HepG2 (cell line): ENCODE measurements at regions not wholly inside any gene's neighbourhood (a gene's known extent, or its start where the extent isn't known, plus 50 kb on each side); places are given as distances from the start of the nearest gene placed in this dataset.

Experiments used
- ATAC-seq: fragments of 200-7000 bp; cut with Tn5 transposase; 3 replicates; pipeline ENCODE4 v1.9.1; 2020; ENCODE audit warnings: mild to moderate bottlenecking, moderate library complexity
- BruUV-seq: library from RNA; stranded (reverse); fragments of 400-500 nt; replicated peaks from 2 replicates; lab custom pipeline; 2021; lab: Mats Ljungman, UMichigan
- CTCF ChIA-PET: fragments of 300-600 bp; formaldehyde crosslinking; extraction: SDS; loops from one replicate; lab custom pipeline; 2021; ENCODE audit warnings: low total read pairs, inconsistent platforms, low intra/inter-chr PET ratio; lab: Yijun Ruan, JAX
- POLR2A ChIA-PET: fragments of 350-600 bp; sonication (Branson Sonifier 250); formaldehyde crosslinking; loops from one replicate; lab custom pipeline; 2020; ENCODE audit warnings: antibody characterized with exemption, inconsistent platforms; lab: Yijun Ruan, JAX
- DNase-seq: peaks from one replicate; pipeline ENCODE4 v3.0.0-alpha.2; 2015; ENCODE audit warnings: low spot score
- FAIRE-seq: peaks from 3 replicates; lab custom pipeline; 2011; peaks lifted over from hg19 to GRCh38; lab: Jason Lieb, UNC
- H2AFZ ChIP-seq: one replicate; pipeline ENCODE4 v1.6.1; 2011; ENCODE audit warnings: low read length, inconsistent platforms
- H3K27ac ChIP-seq: fragments of 300-600 bp; 3 replicates; pipeline ENCODE4 v1.8.0; 2011; ENCODE audit warnings: mixed run types, mild to moderate bottlenecking, mixed read lengths, low read length, inconsistent platforms; ENCODE audit not compliant: insufficient read depth; ENCODE audit errors: extremely low read length
- H3K27me3 ChIP-seq, 2 experiments: fragments of 200-600 bp in 1 of 2; 2 replicates in 1 of 2; 3 replicates in 1 of 2; pipeline versions ENCODE4 v1.6.0 to v1.8.0; 2011; ENCODE audit warnings: low read length in 2 of 2, mild to moderate bottlenecking in 2 of 2, moderate library complexity in 2 of 2, inconsistent platforms in 1 of 2; ENCODE audit not compliant: insufficient read depth in 2 of 2, control insufficient read depth in 1 of 2
- H3K36me3 ChIP-seq, 2 experiments: fragments of 200-600 bp in 1 of 2; replicated peaks in 1 of 2; 2 replicates in 1 of 2; 3 replicates in 1 of 2; pipeline versions ENCODE4 v1.5.1 to v1.8.0; 2011; ENCODE audit warnings: low read length in 2 of 2, inconsistent platforms in 1 of 2; ENCODE audit not compliant: insufficient read depth in 2 of 2, control insufficient read depth in 1 of 2
- H3K4me1 ChIP-seq: 2 replicates; pipeline ENCODE4 v1.5.1; 2012; ENCODE audit warnings: low read length, inconsistent platforms; ENCODE audit not compliant: insufficient read depth
- H3K4me2 ChIP-seq: 2 replicates; pipeline ENCODE4 v1.6.0; 2011; ENCODE audit warnings: low read depth, low read length, inconsistent platforms
- H3K4me3 ChIP-seq, 3 experiments: fragments of 200-600 bp in 1 of 3; sonication (generic), shearing (Covaris generic) in 1 of 3; replicated peaks in 1 of 3; 2 replicates each; pipeline ENCODE4 v1.5.1; 2011 to 2016; ENCODE audit warnings: low read length in 3 of 3, inconsistent platforms in 2 of 3, low read depth in 2 of 3, mild to moderate bottlenecking in 2 of 3, control low read depth in 1 of 3, mixed read lengths in 1 of 3; ENCODE audit not compliant: insufficient read depth in 1 of 3
- H3K79me2 ChIP-seq: one replicate; pipeline ENCODE4 v1.6.1; 2011; ENCODE audit warnings: low read length, inconsistent platforms; ENCODE audit not compliant: insufficient read depth
- H3K9ac ChIP-seq: 2 replicates; pipeline ENCODE4 v1.6.0; 2011; ENCODE audit warnings: mild to moderate bottlenecking, low read depth, low read length, inconsistent platforms; ENCODE audit not compliant: insufficient read depth
- H3K9me3 ChIP-seq: 2 replicates; pipeline ENCODE4 v1.5.1; 2012; ENCODE audit warnings: mild to moderate bottlenecking, low read length
- H4K20me1 ChIP-seq: 2 replicates; pipeline ENCODE4 v1.6.0; 2011; ENCODE audit warnings: inconsistent platforms, mild to moderate bottlenecking, low read length, moderate library complexity; ENCODE audit not compliant: insufficient read depth
- GABPA ChIP-seq, 2 experiments: IDR thresholded peaks; 2 replicates each; pipeline ENCODE4 v1.6.1; 2011 to 2016; ENCODE audit warnings: low read depth in 2 of 2, low read length in 1 of 2, missing biosample characterization in 1 of 2, missing genetic modification characterization in 1 of 2
- ZNF737 ChIP-seq: sonication (generic); formaldehyde crosslinking; IDR thresholded peaks from 2 replicates; pipeline ENCODE4 v1.5.0; 2020; ENCODE audit warnings: missing genetic modification reagents, mild to moderate bottlenecking, borderline replicate concordance
- WGBS: methylation state at CpG from one replicate; pipeline ENCODE4 v1.1.6; 2017; ENCODE audit warnings: low lambda C conversion rate; 5-methylcytosine and 5-hydroxymethylcytosine counted together
- in situ Hi-C: cut with HindIII; loops from 2 replicates; pipeline ENCODE4 v1.10.0; 2017; ENCODE audit warnings: low pct_unique_long_range_greater_than_20kb; ENCODE audit not compliant: extremely low pct_ligation_motif_present
- intact Hi-C: fragments of 100-400 bp; cut with micrococcal nuclease; formaldehyde crosslinking; loops from one replicate; pipeline ENCODE4 v1.10.0; 2022; ENCODE audit not compliant: unreplicated experiment
- TF ChIP-seq, protein P1 (sequence below): sonication (generic); IDR thresholded peaks from 2 replicates; pipeline ENCODE4 v1.6.1; 2016; ENCODE audit warnings: low read depth, borderline replicate concordance
- TF ChIP-seq, protein P2 (sequence below): sonication (generic); formaldehyde crosslinking; IDR thresholded peaks from 2 replicates; pipeline ENCODE4 v1.5.1; 2020; ENCODE audit warnings: mild to moderate bottlenecking, missing genetic modification reagents, borderline replicate concordance
- TF ChIP-seq, protein P3 (sequence below): sonication (generic); formaldehyde crosslinking; IDR thresholded peaks from 2 replicates; pipeline ENCODE4 v1.4.0; 2020; ENCODE audit warnings: missing genetic modification reagents, borderline replicate concordance

DNA sequence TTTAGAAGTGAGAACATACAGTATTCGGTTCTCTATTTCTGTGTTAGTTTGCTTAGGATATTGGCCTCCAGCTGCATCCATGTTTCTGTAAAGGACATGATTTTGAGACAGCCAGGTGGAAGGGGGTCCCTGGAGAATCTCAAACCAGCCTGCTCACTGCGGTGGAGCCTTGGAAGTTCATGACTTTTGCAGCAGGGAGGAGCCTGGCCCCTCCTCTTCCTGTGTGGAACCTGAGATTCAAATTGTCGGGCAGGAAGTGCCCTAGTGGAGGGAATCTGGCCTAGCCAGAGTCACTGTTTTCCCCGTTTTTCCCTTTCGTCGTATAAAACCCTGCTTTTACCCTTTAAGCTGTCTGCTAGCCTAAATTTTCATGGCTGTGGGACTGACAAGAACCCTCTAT lies 762.6 kb downstream of the PCDH18 start:
- in situ Hi-C loops = no loop called here
- FAIRE-seq = no peak

DNA sequence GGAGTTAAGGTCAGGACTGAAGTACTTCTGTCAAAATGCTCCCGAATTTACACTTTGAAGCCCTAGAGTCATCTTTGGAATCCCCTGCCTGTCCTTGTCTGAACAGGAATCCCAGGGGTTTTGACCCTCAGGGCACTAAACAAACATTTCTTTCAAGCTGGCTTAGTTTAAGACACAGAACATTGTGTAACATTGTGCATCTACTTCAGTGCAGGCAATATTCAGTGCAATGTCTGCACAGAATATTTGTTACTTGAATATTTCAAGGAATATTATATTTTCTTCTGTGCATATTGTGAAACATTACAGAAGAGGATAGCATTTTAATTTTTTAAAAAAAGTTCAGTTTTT lies 763.4 kb downstream of the PCDH18 start:
- Histone ChIP-seq H3K4me1 (no peaks in the 10 kb centered on the region), H3K4me3 (no peak overlapping the region), H3K27me3 (no peaks in the 10 kb centered on the region), H2AFZ (no peak overlapping the region), H3K9me3 (no peaks in the 10 kb centered on the region), H3K9ac (no peak overlapping the region), H3K27ac (no peak overlapping the region), H3K79me2 (no peaks in the 10 kb centered on the region), H3K36me3 (no peaks in the 10 kb centered on the region), H4K20me1 (no peaks in the 10 kb centered on the region), H3K4me2 (no peak overlapping the region)
- FAIRE-seq (no peak), DNase-seq (no peak), ATAC-seq (no peak)
- WGBS = 0% methylated on average over 1 of the region's 1 CpG
- intact Hi-C loops (no loop called here), in situ Hi-C loops (no loop called here)
- POLR2A ChIA-PET = no interaction called here
- BruUV-seq = no TSS peak
- CTCF ChIA-PET = no interaction called here
- TF ChIP-seq, protein P1, sequence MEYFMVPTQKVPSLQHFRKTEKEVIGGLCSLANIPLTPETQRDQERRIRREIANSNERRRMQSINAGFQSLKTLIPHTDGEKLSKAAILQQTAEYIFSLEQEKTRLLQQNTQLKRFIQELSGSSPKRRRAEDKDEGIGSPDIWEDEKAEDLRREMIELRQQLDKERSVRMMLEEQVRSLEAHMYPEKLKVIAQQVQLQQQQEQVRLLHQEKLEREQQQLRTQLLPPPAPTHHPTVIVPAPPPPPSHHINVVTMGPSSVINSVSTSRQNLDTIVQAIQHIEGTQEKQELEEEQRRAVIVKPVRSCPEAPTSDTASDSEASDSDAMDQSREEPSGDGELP = no peak
- TF ChIP-seq ZNF737 (CRISPR knock-in tag) = no peak
- TF ChIP-seq, protein P2, sequence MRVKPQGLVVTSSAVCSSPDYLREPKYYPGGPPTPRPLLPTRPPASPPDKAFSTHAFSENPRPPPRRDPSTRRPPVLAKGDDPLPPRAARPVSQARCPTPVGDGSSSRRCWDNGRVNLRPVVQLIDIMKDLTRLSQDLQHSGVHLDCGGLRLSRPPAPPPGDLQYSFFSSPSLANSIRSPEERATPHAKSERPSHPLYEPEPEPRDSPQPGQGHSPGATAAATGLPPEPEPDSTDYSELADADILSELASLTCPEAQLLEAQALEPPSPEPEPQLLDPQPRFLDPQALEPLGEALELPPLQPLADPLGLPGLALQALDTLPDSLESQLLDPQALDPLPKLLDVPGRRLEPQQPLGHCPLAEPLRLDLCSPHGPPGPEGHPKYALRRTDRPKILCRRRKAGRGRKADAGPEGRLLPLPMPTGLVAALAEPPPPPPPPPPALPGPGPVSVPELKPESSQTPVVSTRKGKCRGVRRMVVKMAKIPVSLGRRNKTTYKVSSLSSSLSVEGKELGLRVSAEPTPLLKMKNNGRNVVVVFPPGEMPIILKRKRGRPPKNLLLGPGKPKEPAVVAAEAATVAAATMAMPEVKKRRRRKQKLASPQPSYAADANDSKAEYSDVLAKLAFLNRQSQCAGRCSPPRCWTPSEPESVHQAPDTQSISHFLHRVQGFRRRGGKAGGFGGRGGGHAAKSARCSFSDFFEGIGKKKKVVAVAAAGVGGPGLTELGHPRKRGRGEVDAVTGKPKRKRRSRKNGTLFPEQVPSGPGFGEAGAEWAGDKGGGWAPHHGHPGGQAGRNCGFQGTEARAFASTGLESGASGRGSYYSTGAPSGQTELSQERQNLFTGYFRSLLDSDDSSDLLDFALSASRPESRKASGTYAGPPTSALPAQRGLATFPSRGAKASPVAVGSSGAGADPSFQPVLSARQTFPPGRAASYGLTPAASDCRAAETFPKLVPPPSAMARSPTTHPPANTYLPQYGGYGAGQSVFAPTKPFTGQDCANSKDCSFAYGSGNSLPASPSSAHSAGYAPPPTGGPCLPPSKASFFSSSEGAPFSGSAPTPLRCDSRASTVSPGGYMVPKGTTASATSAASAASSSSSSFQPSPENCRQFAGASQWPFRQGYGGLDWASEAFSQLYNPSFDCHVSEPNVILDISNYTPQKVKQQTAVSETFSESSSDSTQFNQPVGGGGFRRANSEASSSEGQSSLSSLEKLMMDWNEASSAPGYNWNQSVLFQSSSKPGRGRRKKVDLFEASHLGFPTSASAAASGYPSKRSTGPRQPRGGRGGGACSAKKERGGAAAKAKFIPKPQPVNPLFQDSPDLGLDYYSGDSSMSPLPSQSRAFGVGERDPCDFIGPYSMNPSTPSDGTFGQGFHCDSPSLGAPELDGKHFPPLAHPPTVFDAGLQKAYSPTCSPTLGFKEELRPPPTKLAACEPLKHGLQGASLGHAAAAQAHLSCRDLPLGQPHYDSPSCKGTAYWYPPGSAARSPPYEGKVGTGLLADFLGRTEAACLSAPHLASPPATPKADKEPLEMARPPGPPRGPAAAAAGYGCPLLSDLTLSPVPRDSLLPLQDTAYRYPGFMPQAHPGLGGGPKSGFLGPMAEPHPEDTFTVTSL (CRISPR knock-in tag) = no peak

More for the DNA sequence above, 762.6 kb downstream of the PCDH18 start:
- Histone ChIP-seq H3K4me3 (no peak overlapping the region), H3K9me3 (no peaks in the 10 kb centered on the region), H3K4me1 (no peaks in the 10 kb centered on the region), H3K9ac (no peak overlapping the region), H3K27ac (no peak overlapping the region), H3K79me2 (no peaks in the 10 kb centered on the region), H3K27me3 (no peaks in the 10 kb centered on the region), H3K4me2 (no peak overlapping the region), H4K20me1 (no peaks in the 10 kb centered on the region), H3K36me3 (no peaks in the 10 kb centered on the region), H2AFZ (no peak overlapping the region)
- WGBS = 4% methylated on average over 6 of the region's 6 CpGs
- no peak for DNase-seq
- TF ChIP-seq, protein P3, sequence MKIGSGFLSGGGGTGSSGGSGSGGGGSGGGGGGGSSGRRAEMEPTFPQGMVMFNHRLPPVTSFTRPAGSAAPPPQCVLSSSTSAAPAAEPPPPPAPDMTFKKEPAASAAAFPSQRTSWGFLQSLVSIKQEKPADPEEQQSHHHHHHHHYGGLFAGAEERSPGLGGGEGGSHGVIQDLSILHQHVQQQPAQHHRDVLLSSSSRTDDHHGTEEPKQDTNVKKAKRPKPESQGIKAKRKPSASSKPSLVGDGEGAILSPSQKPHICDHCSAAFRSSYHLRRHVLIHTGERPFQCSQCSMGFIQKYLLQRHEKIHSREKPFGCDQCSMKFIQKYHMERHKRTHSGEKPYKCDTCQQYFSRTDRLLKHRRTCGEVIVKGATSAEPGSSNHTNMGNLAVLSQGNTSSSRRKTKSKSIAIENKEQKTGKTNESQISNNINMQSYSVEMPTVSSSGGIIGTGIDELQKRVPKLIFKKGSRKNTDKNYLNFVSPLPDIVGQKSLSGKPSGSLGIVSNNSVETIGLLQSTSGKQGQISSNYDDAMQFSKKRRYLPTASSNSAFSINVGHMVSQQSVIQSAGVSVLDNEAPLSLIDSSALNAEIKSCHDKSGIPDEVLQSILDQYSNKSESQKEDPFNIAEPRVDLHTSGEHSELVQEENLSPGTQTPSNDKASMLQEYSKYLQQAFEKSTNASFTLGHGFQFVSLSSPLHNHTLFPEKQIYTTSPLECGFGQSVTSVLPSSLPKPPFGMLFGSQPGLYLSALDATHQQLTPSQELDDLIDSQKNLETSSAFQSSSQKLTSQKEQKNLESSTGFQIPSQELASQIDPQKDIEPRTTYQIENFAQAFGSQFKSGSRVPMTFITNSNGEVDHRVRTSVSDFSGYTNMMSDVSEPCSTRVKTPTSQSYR (CRISPR knock-in tag) = no peak
- TF ChIP-seq GABPA (IDR thresholded peaks at IDR 0.05; ENCODE audit: low read depth, low read length) (no peak), GABPA (CRISPR knock-in tag; IDR thresholded peaks at IDR 0.05; ENCODE audit: low read depth) (peak; percentile 52; the same call in 1 of the 2 replicates)
- ChIA-PET CTCF (no interaction called here), POLR2A (no interaction called here)
- intact Hi-C loops = no loop called here
- BruUV-seq = no TSS peak
- ATAC-seq = peak; percentile 28; the same call in 1 of the 3 replicates
